HepG2 (cell line): ENCODE measurements at regions not wholly inside any gene's neighbourhood (a gene's known extent, or its start where the extent isn't known, plus 50 kb on each side); places are given as distances from the start of the nearest gene placed in this dataset.

Experiments used
- BORCS8-MEF2B ChIP-seq: sonication (generic); formaldehyde crosslinking; IDR thresholded peaks from 2 replicates; pipeline ENCODE4 v1.8.0; 2022; ENCODE audit warnings: mild to moderate bottlenecking, missing genetic modification reagents
- ELF4 ChIP-seq: sonication (generic); formaldehyde crosslinking; IDR thresholded peaks from 2 replicates; pipeline ENCODE4 v1.5.0; 2020; ENCODE audit warnings: missing genetic modification reagents, mild to moderate bottlenecking, moderate library complexity, borderline replicate concordance
- HDAC2 ChIP-seq: sonication (generic); formaldehyde crosslinking; IDR thresholded peaks from 2 replicates; pipeline ENCODE4 v1.4.0; 2020; ENCODE audit warnings: missing genetic modification reagents
- MAZ ChIP-seq, 2 experiments: sonication (generic) in 1 of 2; formaldehyde crosslinking in 1 of 2; IDR thresholded peaks; 2 replicates each; pipeline versions ENCODE4 v1.5.0 to v1.6.1; 2012 to 2020; ENCODE audit warnings: low read depth in 2 of 2, mild to moderate bottlenecking in 2 of 2, borderline replicate concordance in 1 of 2, improper control_type of control experiment in 1 of 2, low read length in 1 of 2, missing genetic modification reagents in 1 of 2, moderate library complexity in 1 of 2
- MIXL1 ChIP-seq: IDR thresholded peaks from 2 replicates; pipeline ENCODE4 v1.6.1; 2016
- MTA1 ChIP-seq: sonication (generic); formaldehyde crosslinking; IDR thresholded peaks from 2 replicates; pipeline ENCODE4 v1.4.0; 2020; ENCODE audit warnings: missing genetic modification reagents, mild to moderate bottlenecking, borderline replicate concordance
- NFKBIZ ChIP-seq: IDR thresholded peaks from 2 replicates; pipeline ENCODE4 v1.6.1; 2018; ENCODE audit warnings: missing genetic modification reagents, missing compliant biosample characterization
- PHF21A ChIP-seq: sonication (generic); formaldehyde crosslinking; IDR thresholded peaks from 2 replicates; pipeline ENCODE4 v1.5.0; 2020; ENCODE audit warnings: mild to moderate bottlenecking, missing genetic modification reagents
- RFX1 ChIP-seq: fragments of 450-650 bp; IDR thresholded peaks from 2 replicates; pipeline ENCODE4 v1.6.1; 2017
- SMAD3 ChIP-seq: sonication (generic); formaldehyde crosslinking; IDR thresholded peaks from 2 replicates; pipeline ENCODE4 v1.4.0; 2020; ENCODE audit warnings: missing genetic modification reagents
- SPEN ChIP-seq: sonication (generic); formaldehyde crosslinking; IDR thresholded peaks from 2 replicates; pipeline ENCODE4 v1.5.1; 2020; ENCODE audit warnings: low read depth, mild to moderate bottlenecking, missing genetic modification reagents
- ZFP36 ChIP-seq: fragments of 150-350 bp; IDR thresholded peaks from 2 replicates; pipeline ENCODE4 v1.6.1; 2018; ENCODE audit warnings: borderline replicate concordance, low read length, low read depth; ENCODE audit not compliant: partially characterized antibody
- ZFP36L2 ChIP-seq: sonication (generic); formaldehyde crosslinking; IDR thresholded peaks from 2 replicates; pipeline ENCODE4 v1.4.0; 2020; ENCODE audit warnings: missing genetic modification reagents
- ZMYM4 ChIP-seq: sonication (generic); formaldehyde crosslinking; IDR thresholded peaks from 2 replicates; pipeline ENCODE4 v1.8.1; 2023; ENCODE audit warnings: mild to moderate bottlenecking, missing genetic modification reagents
- ZNF33A ChIP-seq: sonication (generic); formaldehyde crosslinking; IDR thresholded peaks from 2 replicates; pipeline ENCODE4 v1.5.1; 2020; ENCODE audit warnings: missing genetic modification reagents, mild to moderate bottlenecking, moderate library complexity, borderline replicate concordance
- ZNF558 ChIP-seq: sonication (generic); formaldehyde crosslinking; IDR thresholded peaks from 2 replicates; pipeline ENCODE4 v1.9.0; 2022; ENCODE audit warnings: mild to moderate bottlenecking, missing genetic modification reagents, borderline replicate concordance
- TF ChIP-seq, protein P1 (sequence below): IDR thresholded peaks from 2 replicates; pipeline ENCODE4 v1.6.1; 2016; ENCODE audit warnings: mild to moderate bottlenecking
- TF ChIP-seq, protein P2 (sequence below): IDR thresholded peaks from 2 replicates; pipeline ENCODE4 v1.6.1; 2018; ENCODE audit warnings: missing genetic modification reagents, mild to moderate bottlenecking, missing compliant biosample characterization
- TF ChIP-seq, protein P3 (sequence below): sonication (generic); formaldehyde crosslinking; IDR thresholded peaks from 2 replicates; pipeline ENCODE4 v1.8.0; 2022; ENCODE audit warnings: mild to moderate bottlenecking, missing genetic modification reagents
- TF ChIP-seq, protein P4 (sequence below): sonication (generic); formaldehyde crosslinking; IDR thresholded peaks from 2 replicates; pipeline ENCODE4 v1.5.1; 2020; ENCODE audit warnings: mild to moderate bottlenecking, missing genetic modification reagents, borderline replicate concordance

DNA sequence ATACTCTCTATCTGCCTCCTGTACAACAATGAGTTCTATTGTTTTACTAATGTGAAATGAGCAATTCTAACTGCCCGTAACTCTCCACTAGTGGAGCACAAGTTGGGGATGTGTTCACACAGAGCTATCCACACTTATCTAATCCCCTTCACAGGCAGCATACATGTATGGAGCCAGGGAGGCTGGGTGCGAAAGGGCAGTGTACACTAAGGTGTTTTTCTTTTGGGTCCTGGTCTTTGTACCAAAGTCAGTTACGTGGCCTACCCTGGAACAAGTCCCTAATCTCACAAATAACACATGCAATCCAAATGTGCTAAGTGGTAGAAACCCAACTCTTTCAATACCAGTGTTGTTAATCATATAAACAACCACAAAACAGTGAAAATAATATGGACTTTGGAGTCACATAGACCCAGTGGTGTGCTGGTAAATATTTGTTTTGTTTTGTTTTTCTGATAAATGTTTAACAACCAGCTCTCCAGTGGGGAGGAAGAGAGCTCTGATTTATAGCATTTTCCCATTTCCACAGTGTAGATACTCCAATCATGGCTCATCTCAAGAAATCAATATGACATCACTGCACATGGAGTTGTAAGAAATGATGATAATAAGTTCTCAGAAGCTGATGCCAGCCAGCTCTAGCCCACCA lies 319.9 kb upstream of the DUSP10 start (continued):
- TF ChIP-seq, protein P1, sequence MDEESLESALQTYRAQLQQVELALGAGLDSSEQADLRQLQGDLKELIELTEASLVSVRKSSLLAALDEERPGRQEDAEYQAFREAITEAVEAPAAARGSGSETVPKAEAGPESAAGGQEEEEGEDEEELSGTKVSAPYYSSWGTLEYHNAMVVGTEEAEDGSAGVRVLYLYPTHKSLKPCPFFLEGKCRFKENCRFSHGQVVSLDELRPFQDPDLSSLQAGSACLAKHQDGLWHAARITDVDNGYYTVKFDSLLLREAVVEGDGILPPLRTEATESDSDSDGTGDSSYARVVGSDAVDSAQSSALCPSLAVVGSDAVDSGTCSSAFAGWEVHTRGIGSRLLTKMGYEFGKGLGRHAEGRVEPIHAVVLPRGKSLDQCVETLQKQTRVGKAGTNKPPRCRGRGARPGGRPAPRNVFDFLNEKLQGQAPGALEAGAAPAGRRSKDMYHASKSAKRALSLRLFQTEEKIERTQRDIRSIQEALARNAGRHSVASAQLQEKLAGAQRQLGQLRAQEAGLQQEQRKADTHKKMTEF = peak; percentile 61; the same call in 1 of the 2 replicates
- TF ChIP-seq SPEN (CRISPR knock-in tag) (0 out of 2 replicates have a peak, but pooled peaks have one; percentile 29), ZMYM4 (CRISPR knock-in tag) (peak; percentile 25; the same call in 1 of the 2 replicates), MAZ (IDR thresholded peaks at IDR 0.05; ENCODE audit: borderline replicate concordance, low read depth, low read length) (no peak), MAZ (CRISPR knock-in tag; IDR thresholded peaks at IDR 0.05; ENCODE audit: low read depth) (peak; percentile 50; the same call in 1 of the 2 replicates), ZFP36L2 (CRISPR knock-in tag) (no peak), ZNF558 (CRISPR knock-in tag) (no peak), ZFP36 (no peak), MTA1 (no peak), BORCS8-MEF2B (CRISPR knock-in tag) (0 out of 2 replicates have a peak, but pooled peaks have one; percentile 30), MIXL1 (CRISPR knock-in tag) (0 out of 2 replicates have a peak, but pooled peaks have one; percentile 73), HDAC2 (CRISPR knock-in tag) (peak; percentile 33; the same call in 1 of the 2 replicates), ELF4 (CRISPR knock-in tag) (0 out of 2 replicates have a peak, but pooled peaks have one; percentile 33), ZNF33A (CRISPR knock-in tag) (no peak), SMAD3 (peak; percentile 48; the same call in 1 of the 2 replicates), NFKBIZ (CRISPR knock-in tag) (no peak), RFX1 (no peak), PHF21A (CRISPR knock-in tag) (0 out of 2 replicates have a peak, but pooled peaks have one; percentile 41)
- TF ChIP-seq, protein P2, sequence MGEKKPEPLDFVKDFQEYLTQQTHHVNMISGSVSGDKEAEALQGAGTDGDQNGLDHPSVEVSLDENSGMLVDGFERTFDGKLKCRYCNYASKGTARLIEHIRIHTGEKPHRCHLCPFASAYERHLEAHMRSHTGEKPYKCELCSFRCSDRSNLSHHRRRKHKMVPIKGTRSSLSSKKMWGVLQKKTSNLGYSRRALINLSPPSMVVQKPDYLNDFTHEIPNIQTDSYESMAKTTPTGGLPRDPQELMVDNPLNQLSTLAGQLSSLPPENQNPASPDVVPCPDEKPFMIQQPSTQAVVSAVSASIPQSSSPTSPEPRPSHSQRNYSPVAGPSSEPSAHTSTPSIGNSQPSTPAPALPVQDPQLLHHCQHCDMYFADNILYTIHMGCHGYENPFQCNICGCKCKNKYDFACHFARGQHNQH = no peak
- TF ChIP-seq, protein P3, sequence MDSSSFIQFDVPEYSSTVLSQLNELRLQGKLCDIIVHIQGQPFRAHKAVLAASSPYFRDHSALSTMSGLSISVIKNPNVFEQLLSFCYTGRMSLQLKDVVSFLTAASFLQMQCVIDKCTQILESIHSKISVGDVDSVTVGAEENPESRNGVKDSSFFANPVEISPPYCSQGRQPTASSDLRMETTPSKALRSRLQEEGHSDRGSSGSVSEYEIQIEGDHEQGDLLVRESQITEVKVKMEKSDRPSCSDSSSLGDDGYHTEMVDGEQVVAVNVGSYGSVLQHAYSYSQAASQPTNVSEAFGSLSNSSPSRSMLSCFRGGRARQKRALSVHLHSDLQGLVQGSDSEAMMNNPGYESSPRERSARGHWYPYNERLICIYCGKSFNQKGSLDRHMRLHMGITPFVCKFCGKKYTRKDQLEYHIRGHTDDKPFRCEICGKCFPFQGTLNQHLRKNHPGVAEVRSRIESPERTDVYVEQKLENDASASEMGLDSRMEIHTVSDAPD = no peak
- TF ChIP-seq, protein P4, sequence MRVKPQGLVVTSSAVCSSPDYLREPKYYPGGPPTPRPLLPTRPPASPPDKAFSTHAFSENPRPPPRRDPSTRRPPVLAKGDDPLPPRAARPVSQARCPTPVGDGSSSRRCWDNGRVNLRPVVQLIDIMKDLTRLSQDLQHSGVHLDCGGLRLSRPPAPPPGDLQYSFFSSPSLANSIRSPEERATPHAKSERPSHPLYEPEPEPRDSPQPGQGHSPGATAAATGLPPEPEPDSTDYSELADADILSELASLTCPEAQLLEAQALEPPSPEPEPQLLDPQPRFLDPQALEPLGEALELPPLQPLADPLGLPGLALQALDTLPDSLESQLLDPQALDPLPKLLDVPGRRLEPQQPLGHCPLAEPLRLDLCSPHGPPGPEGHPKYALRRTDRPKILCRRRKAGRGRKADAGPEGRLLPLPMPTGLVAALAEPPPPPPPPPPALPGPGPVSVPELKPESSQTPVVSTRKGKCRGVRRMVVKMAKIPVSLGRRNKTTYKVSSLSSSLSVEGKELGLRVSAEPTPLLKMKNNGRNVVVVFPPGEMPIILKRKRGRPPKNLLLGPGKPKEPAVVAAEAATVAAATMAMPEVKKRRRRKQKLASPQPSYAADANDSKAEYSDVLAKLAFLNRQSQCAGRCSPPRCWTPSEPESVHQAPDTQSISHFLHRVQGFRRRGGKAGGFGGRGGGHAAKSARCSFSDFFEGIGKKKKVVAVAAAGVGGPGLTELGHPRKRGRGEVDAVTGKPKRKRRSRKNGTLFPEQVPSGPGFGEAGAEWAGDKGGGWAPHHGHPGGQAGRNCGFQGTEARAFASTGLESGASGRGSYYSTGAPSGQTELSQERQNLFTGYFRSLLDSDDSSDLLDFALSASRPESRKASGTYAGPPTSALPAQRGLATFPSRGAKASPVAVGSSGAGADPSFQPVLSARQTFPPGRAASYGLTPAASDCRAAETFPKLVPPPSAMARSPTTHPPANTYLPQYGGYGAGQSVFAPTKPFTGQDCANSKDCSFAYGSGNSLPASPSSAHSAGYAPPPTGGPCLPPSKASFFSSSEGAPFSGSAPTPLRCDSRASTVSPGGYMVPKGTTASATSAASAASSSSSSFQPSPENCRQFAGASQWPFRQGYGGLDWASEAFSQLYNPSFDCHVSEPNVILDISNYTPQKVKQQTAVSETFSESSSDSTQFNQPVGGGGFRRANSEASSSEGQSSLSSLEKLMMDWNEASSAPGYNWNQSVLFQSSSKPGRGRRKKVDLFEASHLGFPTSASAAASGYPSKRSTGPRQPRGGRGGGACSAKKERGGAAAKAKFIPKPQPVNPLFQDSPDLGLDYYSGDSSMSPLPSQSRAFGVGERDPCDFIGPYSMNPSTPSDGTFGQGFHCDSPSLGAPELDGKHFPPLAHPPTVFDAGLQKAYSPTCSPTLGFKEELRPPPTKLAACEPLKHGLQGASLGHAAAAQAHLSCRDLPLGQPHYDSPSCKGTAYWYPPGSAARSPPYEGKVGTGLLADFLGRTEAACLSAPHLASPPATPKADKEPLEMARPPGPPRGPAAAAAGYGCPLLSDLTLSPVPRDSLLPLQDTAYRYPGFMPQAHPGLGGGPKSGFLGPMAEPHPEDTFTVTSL (CRISPR knock-in tag) = peak; percentile 92
